ENCODE measurements at regions not wholly inside any gene's neighbourhood (a gene's known extent, or its start where the extent isn't known, plus 50 kb on each side); places are given as distances from the start of the nearest gene placed in this dataset.

DNA sequence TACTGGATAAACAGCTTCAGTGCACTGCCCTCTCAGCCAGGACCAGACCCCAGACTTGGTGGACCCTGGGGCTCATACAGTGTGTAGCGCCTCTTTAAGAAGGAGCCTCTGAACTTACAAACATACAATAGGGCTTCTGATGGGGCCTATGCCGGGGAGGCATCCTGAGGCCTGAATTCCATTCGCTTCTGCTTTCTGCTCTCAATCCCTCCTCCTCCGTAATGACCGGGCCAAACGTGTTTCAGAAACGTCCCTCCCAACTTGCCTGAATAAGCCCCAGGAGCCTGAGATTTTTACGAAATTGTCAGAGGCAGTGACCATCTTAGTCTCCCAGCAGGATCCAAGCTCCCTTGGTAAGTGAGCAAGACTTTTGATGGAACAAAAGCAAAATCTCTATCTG is 128.1 kb upstream of the BOD1 start:
- no peak for DNase-seq

DNA sequence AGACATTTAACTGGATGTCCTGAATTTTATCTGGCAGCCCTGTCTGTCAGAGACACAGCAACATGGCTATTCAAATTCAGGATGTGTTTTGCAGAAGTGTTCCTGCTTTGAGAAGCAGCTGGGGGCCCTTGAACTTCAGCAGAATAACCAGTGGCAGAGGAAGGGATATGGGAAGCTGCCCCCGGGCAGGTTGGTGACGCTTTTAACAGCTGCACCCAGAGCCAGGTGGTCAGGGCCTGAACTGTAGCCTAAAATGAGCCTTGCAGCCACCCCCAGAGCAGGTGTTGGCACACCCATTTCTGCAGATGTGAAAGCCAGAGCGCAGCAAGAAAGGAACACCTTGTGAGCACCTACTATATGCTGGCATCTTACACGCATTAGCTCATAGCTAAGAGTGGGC is 128.7 kb upstream of the BOD1 start:
- DNase-seq, result no peak

- no peak for DNase-seq
Measured at GRCh38 chr5:173745557-173745956, 129.1 kb upstream of the BOD1 start.

DNA sequence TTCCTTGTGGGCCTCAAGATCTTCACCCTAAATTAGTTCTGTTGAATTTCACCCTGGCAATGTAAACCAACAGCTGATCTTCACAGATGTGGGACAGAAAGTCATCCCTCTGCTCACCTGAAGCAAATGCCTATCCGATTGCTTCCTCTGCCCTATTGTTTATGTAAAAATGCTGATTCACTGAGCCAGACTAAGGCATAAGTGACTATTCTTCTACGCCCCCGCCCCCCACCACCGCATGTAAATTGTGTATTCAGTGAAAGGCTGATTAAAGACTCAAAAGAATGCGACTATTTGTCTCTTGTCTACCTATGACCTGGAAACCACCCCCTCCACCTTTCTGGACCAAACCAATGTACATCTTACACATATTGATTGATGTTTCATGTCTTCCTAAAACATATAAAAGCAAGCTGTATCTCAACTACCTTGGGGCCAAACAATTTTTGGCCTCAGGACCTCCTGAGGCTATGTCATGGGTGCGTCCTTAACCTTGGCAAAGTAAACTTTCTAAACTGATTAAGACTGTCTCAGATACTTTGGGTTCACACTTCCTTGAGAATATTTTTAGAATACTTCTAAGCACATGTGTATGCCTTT is 129.7 kb upstream of the BOD1 start:
- no peak for DNase-seq

DNA sequence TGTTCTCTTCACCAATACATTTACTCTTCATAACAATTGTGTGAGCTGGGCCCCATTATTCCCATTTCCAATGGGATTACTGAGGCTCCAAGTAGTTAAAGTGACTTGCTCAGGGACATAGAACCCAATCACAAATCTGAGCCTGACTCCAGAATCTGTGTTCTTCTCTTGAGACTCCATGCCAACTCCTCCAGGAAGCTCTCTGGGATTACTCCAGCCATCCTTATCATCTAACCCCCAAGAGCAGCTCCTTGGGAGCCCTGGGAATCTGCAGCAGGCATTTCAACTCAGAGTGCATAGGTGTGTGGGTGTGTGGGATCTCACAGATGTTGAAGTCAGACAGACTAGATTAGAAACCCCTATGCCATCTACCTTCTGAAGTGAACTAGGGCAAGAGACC is 131.4 kb upstream of the BOD1 start:
- no peak for DNase-seq

DNA sequence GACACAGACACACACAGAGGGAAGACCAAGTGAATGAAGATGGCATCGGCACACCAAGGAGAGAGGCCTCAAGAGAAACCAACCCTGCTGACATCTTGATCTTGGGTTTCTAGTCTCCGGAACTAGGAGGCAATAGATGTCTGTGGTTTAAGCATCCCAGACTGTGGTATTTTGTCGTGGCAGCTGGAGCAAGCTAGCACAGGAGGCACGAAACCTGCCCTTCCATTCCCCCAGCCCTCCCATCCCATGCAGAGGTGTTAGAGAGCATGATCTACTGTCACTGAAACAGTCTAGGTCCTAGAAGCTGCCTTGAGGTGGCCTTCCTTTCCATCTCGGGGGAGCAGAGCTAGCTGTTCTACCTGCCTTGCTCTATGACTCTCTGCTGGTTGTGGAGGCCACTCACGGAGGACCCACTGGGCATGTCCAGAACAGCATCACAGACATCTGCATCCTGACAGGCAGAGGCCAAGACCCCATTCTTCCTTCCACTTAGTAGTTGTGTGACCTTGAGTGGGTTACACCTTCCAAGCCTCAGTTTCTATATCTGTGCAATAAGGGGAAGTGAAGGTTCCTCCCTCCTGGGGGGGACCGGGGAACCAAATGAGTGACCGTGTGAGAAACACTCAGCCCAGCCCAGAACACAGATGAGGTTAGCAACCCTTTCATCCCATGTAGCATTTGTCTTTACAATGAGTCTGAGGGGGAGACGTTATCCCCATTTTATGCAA is 134.3 kb upstream of the BOD1 start:
- DNase-seq, result no peak

DNA sequence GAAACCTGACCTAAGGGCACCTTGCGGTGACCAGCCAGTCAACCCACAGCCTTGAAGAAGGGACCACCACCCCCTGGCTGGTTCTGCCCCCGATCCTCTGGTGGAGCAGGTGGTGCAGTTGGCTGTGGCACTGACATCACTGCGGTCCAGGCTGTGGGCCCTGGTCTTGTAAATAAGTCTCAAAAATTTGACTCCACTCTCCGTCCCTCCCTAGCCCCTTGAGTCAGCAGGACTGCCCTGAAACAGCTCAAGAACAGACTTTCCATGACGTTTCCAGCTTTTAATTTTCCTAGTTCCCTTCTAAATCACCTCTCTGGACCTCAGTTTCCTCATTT is 134.8 kb upstream of the BOD1 start:
- DNase-seq, result no peak

- DNase-seq, result no peak
Measured at GRCh38 chr5:173752653-173753052, 135.5 kb upstream of the CPEB4 start.

DNA sequence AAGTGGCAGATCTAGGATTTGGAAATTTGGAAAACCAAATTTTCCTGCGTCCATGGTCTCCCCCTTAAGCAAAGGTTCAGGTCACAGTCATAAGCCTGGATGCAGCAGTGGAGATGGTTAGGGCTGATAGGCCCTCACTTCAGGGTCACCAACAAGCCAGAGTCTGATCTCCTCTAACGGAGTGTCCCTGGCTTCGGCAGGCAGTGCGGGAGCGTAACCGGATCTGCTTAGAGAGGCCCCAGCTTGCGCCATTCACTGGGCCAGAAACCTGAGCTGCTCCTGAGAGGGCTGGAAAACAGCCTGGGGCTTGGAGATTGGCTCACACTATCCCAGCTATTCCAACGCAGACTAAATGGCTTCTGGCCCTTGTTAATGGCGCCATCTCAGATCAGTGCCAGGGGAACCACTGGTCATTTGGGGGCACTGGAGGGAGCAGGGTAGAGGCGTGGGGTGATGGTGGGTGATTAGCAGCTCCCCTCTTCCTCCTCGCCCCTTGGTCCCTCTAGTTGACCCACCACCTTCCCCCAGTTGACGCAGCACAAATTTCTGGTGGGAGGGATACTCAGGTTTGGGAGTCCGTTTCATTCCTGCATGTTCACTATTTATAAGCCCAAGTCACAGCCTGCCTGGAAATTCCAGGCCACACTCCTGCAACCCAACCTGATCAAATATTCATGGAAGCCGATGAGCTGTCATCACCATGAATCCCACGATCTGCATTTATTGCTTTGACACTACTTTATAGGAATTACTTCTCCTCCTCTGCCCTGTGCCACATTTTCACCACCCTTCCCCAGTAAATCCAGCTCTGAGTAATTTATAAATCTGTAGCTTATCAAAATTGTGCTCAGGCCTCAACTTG is 134.6 kb upstream of the CPEB4 start:
- no peak for DNase-seq

GRCh38 chr5:173755319-173755718 is 132.8 kb upstream of the CPEB4 start:
- DNase-seq, result no peak

- no peak for DNase-seq
Measured at GRCh38 chr5:173757403-173758209, 130.5 kb upstream of the CPEB4 start.

DNA sequence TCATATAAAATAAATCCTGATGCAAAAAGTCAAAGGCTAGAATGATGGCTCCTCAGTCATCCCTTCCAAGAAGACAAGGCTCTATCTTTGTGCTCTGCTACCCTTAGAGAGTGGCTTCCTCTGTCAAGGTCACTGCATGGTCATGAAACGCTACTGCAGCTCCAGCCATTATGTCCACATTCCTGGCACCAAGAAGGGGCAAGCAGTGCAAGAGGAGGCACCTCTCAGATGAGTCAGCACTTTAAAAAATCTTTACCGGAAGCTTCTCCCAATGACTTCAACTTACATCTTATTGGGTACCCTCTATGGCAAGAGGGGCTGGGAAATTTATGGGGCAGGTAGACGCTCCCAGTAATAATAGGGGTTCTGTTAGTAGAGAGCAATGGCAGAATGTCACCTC is 129.5 kb upstream of the CPEB4 start:
- no peak for DNase-seq

DNA sequence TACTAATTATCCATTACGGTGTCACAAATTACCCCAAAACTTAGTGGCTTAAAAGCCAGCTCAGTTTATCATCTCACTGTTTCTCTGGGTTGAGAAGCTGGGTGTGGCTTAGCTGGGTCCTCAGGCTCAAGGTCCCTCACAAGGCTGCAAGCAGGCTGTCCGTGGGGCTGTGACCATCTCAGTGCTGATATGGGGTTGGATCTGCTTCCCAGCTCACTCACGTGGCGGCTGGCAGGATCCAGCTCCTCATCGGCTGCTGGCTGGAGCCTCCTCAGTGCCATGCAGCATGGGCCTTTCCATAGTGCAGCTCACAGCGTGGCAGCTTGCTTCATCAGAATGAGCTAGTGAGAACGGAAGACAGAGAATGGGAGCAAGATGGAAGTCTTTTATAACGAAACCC is 128.5 kb upstream of the CPEB4 start:
- no peak for DNase-seq

GRCh38 chr5:173760461-173761177 is 127.5 kb upstream of the CPEB4 start:
- no peak for DNase-seq

DNA sequence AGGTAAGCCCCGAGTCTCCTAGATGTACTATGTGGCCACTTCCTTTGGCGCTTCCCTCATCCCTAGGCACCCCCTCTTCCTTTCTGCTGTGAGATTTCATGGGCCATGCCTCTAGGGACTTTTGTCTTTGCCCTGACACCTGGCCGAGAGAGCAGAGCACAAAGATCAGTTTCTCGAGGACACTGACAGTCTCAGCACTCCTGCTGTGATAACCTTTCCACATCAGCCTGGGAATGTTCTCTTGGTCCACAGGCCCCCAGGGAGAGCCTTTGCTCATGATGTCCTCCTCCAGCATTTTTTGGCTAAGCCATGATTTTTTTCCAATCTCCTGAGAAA is 127.0 kb upstream of the CPEB4 start:
- DNase-seq, result no peak

DNA sequence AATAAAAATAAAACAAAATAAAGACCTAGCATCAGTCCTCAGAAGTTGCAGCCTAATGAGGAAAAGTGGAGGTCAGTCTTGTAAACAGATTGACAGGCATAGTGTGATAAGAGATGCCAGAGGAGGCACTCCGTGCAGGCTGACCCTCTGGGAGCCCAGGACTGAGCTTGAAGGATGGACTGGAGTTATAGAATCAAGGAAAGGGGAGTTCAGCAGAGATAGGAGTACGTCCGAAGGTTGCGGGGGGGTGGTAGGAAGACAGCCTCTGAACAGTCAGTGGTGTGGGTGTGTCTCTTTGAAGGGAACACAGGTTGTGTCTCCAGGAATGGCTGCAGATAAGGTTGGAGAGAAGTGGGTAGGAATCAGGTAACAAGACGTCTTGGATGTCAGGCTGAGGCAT is 126.1 kb upstream of the CPEB4 start:
- DNase-seq, result no peak

GRCh38 chr5:173762930-173763329 is 125.2 kb upstream of the CPEB4 start:
- no peak for DNase-seq

- no peak for DNase-seq
Measured at GRCh38 chr5:173763410-173763809, 124.7 kb upstream of the CPEB4 start.

- DNase-seq, result no peak
Measured at GRCh38 chr5:173764332-173765028, 123.7 kb upstream of the CPEB4 start.

DNA sequence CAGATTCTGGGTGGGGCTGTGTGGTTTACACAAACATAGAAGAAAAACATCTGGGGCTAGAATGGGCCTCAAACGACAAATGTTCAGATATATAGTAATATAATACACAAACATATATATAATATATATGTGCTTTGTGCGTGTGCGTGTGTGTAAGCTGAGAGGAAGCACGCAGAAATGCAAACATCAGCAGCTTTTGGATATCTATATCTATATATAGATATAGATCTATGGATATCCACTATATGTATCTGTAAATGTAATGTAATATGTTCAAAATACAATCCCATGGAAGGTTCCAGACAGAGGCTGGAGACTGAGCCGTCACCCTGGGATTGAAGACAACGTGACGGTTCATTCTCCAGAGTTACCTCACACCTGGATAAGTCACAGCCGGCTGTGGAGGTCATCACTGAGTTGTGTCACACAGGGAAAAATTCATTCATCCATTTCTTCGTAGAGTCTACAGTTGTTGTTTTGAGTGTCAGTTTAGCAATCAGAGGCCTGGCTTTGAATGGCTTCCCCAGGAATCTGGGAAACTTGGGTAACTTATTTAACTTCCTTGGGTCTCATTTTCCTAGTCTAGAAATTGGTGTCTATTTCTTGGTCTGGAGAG is 123.0 kb upstream of the CPEB4 start:
- DNase-seq, result no peak

GRCh38 chr5:173765661-173766060 is 122.5 kb upstream of the CPEB4 start:
- DNase-seq, result no peak
